Naive thymus-derived CD8-positive, alpha-beta T cell (primary cell): ENCODE measurements at regions not wholly inside any gene's neighbourhood (a gene's known extent, or its start where the extent isn't known, plus 50 kb on each side); places are given as distances from the start of the nearest gene placed in this dataset.
A peak's percentile ranks its signal among the peaks of the same experiment; 100 is the strongest.

ENCODE experiments used
- ATAC-seq, 2 donors: fragments of 150-1000 bp; cut with Tn5 transposase in 1 of 2; sonication (Bioruptor Pico), chemical (Tn5 transposase) in 1 of 2; 1 replicate in 1 of 2; 2 replicates in 1 of 2; pipeline ENCODE4 v1.10.0; 2021; ENCODE audit warnings: mild to moderate bottlenecking in 2 of 2, moderate library complexity in 2 of 2
- POLR2A ChIA-PET: fragments of 350-600 bp; sonication (Branson Sonifier 250); formaldehyde crosslinking; loops from one replicate; lab custom pipeline; 2021; ENCODE audit warnings: antibody characterized with exemption; lab: Charles Lee
- DNase-seq, 10 donors: peaks; one replicate each; pipeline versions ENCODE4 v3.0.0 to v3.0.0-alpha.2; 2020 to 2022
- H3K27ac Mint-ChIP-seq, 10 donors: one replicate each; pipeline ENCODE4 v1.8.0; 2020 to 2022; ENCODE audit warnings: mild to moderate bottlenecking in 10 of 10, mixed read lengths in 10 of 10, moderate library complexity in 4 of 10, inconsistent platforms in 1 of 10
- H3K27me3 Mint-ChIP-seq, 5 donors: one replicate each; pipeline ENCODE4 v1.8.0; 2021 to 2022; ENCODE audit warnings: mixed read lengths in 5 of 5
- H3K36me3 Mint-ChIP-seq, 3 donors: one replicate each; pipeline ENCODE4 v1.8.0; 2020 to 2022; ENCODE audit warnings: mixed read lengths in 3 of 3, mild to moderate bottlenecking in 2 of 3, inconsistent platforms in 1 of 3
- H3K4me1 Mint-ChIP-seq, 4 donors: one replicate each; pipeline ENCODE4 v1.8.0; 2021 to 2022; ENCODE audit warnings: mixed read lengths in 4 of 4
- H3K4me3 Mint-ChIP-seq, 10 donors: one replicate each; pipeline ENCODE4 v1.8.0; 2020 to 2022; ENCODE audit warnings: mild to moderate bottlenecking in 10 of 10, mixed read lengths in 10 of 10, moderate library complexity in 6 of 10, inconsistent platforms in 1 of 10
- H3K9me3 Mint-ChIP-seq, 9 donors: one replicate each; pipeline ENCODE4 v1.8.0; 2020 to 2022; ENCODE audit warnings: mixed read lengths in 9 of 9, mild to moderate bottlenecking in 3 of 9, inconsistent platforms in 1 of 9, moderate library complexity in 1 of 9

DNA sequence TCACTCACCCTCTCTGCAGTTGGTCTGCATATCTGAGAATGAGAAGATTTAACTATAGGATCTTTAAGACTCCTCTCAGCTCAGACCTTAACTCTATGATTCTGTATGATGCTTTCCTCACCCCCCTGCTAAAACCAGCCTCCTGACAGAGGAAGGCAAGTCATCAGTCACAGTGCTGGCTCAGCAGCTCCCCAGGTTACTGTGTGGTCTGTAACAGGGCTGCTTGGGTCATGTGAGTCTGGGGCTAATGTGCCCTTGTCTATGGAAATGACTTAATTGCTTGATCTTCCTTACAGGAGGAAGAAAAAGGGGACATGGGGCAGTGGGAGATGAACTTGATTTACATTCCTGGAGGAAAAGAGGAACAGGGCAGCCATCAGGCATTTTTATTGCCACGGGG is 625.6 kb downstream of the PTPRU start:
- Mint-ChIP-seq H3K4me1 (no peaks in the 10 kb centered on the region), H3K4me3 (no peak overlapping the region), H3K27ac (no peak overlapping the region), H3K9me3 (peaks cover 0 to 30% (median 13%) of the 10 kb centered on the region in 9 donors), H3K36me3 (peaks cover 0 to 12% (median 0%) of the 10 kb centered on the region in 3 donors), H3K27me3 (peaks cover 9 to 40% (median 34%) of the 10 kb centered on the region in 5 donors)
- no peak for DNase-seq
- ATAC-seq: no peak
- POLR2A ChIA-PET: no interaction called here

DNA sequence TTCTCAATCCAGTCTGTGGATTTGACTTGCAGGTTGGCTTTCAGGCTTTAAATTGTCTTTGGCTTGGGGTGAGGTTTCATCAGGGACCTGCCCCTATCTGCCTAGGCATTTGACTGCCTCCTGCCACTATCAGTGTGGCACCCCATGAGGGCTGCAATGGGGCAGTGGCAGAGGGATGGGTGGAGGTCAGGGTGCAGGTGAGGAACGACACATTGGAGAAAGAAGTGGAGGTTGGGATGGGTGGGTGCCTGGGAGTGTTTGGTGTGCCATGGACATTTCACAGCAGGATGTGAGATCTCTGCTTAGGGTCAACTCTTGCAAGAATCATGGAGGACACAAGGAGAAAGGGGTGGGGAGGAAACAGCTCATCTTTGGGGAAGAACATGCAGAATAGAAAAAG is 625.1 kb downstream of the PTPRU start:
- no peak for ATAC-seq
- Mint-ChIP-seq H3K4me3 (no peak overlapping the region), H3K27me3 (peaks cover 4 to 35% (median 32%) of the 10 kb centered on the region in 5 donors), H3K27ac (no peak overlapping the region), H3K36me3 (peaks cover 0 to 12% (median 0%) of the 10 kb centered on the region in 3 donors), H3K9me3 (peaks cover 0 to 30% (median 13%) of the 10 kb centered on the region in 9 donors), H3K4me1 (no peaks in the 10 kb centered on the region)
- POLR2A ChIA-PET: no interaction called here
- no peak for DNase-seq

DNA sequence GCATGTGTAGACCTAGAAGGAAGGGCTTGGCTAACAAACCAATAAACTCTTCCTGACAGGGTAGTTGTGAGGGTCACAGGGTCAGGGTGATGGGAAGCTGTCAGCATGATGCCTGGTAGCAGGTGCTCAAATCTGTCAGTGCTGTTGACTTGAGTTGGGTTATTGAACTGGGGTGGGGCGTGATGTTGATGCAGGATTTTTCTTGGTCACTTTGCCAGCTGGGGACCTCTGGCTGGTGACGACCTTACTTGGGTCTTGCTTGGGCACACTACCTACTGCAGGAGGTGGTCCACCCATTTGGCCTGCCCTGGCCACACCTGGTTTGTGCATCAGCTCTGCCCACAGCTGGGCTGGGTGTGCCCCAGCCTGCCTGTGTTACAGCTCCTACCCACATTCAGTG is 624.4 kb downstream of the PTPRU start:
- Mint-ChIP-seq H3K4me1 (no peaks in the 10 kb centered on the region), H3K27ac (no peak overlapping the region), H3K9me3 (peaks cover 0 to 30% (median 13%) of the 10 kb centered on the region in 9 donors), H3K27me3 (peaks cover 4 to 32% (median 29%) of the 10 kb centered on the region in 5 donors), H3K4me3 (no peak overlapping the region), H3K36me3 (peaks cover 0 to 12% (median 0%) of the 10 kb centered on the region in 3 donors)
- POLR2A ChIA-PET: no interaction called here
- DNase-seq (no peak), ATAC-seq (no peak)

DNA sequence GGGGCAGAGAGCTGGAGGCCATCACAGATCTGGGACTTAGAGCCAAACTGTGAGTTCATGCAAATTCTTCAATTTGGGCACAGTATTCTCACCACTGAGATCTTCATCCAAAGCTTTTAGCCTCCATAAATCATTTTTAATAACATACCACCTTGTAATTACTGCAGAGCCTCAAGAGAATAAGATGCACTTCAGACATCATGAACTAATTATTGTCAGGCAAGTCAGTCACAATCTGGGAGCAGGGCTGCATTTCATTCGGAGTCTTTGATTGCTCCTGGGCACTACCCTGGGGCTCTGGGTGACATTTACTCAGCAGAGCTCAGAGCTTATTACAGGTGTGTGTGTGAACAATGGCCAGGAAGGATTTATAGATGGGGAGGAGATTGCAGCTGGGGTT is 623.7 kb downstream of the PTPRU start:
- no peak overlapping the region for H3K27ac Mint-ChIP-seq
- DNase-seq (no peak), ATAC-seq (no peak)
- POLR2A ChIA-PET: no interaction called here
- peaks cover 0 to 30% (median 13%) of the 10 kb centered on the region in 9 donors for H3K9me3 Mint-ChIP-seq
- no peak overlapping the region for H3K4me3 Mint-ChIP-seq
- peaks cover 7 to 37% (median 34%) of the 10 kb centered on the region in 5 donors for H3K27me3 Mint-ChIP-seq
- H3K4me1 Mint-ChIP-seq: no peaks in the 10 kb centered on the region
- H3K36me3 Mint-ChIP-seq: peaks cover 0 to 12% (median 0%) of the 10 kb centered on the region in 3 donors

DNA sequence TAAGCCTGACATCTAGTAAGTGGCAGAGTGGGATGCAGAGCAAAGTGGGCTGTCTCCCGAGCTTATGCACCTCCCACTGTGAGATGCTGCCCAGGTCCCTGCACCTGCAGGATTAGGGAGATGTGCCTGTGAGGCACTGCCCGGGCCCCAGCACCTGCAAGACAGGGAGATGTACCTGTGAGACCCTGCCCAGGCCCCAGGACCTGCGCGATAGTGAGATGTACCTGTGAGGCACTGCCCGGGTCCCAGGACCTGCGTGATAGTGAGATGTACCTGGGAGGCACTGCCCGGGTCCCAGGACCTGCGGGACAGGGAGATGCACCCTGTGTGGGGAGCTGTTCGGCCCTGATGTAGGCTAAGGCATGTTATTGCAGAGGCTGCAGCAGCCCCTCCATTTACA is 622.8 kb downstream of the PTPRU start:
- H3K36me3 Mint-ChIP-seq: peaks cover 0 to 12% (median 0%) of the 10 kb centered on the region in 3 donors
- peaks cover 0 to 30% (median 13%) of the 10 kb centered on the region in 9 donors for H3K9me3 Mint-ChIP-seq
- no peak overlapping the region for H3K27ac Mint-ChIP-seq
- POLR2A ChIA-PET: no interaction called here
- ATAC-seq (no peak), DNase-seq (no peak)
- H3K4me3 Mint-ChIP-seq: no peak overlapping the region
- H3K4me1 Mint-ChIP-seq: no peaks in the 10 kb centered on the region
- peaks cover 7 to 40% (median 35%) of the 10 kb centered on the region in 5 donors for H3K27me3 Mint-ChIP-seq

DNA sequence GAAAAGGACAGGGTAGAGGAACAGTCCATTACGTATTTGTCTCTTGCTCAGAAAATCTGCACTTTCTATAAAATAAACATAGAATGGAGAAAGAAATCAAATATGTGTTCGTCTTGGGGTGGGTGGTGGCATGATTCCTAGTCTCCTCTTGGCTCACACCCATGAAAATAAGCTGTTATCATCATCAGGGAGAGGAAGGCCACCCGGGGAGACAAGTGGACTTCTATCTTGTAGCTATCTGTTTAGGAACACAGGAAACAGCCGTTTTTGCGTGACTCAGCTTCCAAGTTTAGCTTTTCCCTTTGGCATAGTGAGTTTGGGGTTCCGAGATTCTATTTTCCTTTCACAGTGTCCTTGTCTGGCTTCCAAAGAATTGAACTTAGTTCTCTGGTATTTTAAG is 622.3 kb downstream of the PTPRU start:
- no peak for ATAC-seq
- POLR2A ChIA-PET: no interaction called here
- Mint-ChIP-seq H3K36me3 (peaks cover 0 to 12% (median 0%) of the 10 kb centered on the region in 3 donors), H3K27ac (peak overlapping the region in 1 of 10 donors; percentile 58), H3K9me3 (peaks cover 0 to 30% (median 13%) of the 10 kb centered on the region in 9 donors), H3K27me3 (peaks cover 7 to 41% (median 32%) of the 10 kb centered on the region in 5 donors), H3K4me3 (no peak overlapping the region), H3K4me1 (no peaks in the 10 kb centered on the region)
- no peak for DNase-seq

DNA sequence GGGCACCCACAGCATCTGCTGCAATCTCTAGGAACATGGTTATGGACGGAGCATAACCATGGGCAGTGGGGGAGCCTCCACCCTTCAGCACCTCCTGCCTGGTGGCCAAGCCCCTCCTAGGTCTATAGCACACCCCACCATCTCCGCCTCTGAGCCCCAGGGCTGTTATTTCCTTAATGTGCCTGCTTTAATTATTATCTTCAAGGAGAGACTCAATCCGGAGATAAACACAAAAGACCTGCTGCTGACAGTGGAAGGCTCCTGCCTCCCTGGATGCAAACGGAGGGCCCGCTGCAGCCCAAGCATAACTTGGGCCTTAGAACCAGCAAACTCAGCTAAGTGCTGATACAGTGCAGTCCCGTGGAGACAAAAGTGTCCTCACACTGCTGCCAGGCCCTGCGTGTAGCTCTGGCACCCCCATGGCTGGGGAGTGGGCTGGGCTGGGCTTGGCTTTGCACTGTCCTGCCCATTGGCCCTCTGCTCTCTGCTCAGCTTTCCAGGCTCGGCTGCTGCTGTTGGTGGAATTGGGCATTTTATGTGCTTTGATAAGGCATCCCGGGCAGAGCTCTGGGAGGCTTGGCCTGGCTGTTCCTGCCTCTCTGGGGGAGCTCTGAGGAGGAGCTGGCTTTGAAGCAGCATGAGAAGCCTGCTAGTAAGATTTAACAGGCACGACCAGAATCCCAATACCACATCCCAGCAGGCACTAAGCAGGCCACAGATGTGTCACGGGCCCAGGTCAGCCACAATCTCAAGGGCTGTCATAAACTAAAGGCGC is 620.2 kb downstream of the PTPRU start:
- DNase-seq (no peak), ATAC-seq (no peak)
- POLR2A ChIA-PET: no interaction called here
- Mint-ChIP-seq H3K36me3 (peaks cover 0 to 8% (median 0%) of the 10 kb centered on the region in 3 donors), H3K27ac (no peak overlapping the region), H3K4me3 (no peak overlapping the region), H3K27me3 (peaks cover 7 to 53% (median 40%) of the 10 kb centered on the region in 5 donors), H3K9me3 (peaks cover 0 to 18% (median 9%) of the 10 kb centered on the region in 9 donors), H3K4me1 (peaks cover 0 to 2% (median 0%) of the 10 kb centered on the region in 4 donors)

DNA sequence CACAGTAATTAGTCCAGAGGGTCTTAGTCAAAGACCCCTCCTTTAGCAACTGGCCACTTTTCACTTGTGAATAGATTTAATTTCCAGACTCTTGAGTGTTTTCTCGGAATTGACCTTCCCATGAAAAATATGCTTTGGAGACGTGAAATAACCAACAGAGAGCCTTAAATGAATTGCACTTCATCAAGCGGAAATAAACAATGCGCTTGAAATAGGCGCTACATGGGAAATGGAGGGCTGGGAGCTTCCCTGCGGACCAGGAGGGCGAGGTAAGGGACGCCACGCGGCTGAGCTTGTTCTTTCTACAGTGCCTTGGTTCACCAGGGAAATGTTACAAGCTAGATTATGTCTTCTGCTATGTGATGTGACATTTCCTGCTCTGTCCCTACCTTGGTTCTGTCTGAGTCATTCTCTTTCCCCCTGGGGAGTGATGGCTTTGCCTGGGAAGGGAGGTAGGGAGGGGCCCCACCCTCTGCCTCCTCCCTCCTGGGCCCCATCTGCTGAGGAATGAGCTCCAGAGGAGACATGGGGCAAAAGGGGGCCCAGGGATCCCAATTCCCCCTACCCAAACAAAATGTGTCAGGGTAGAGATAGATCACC is 619.3 kb downstream of the PTPRU start:
- no peak for ATAC-seq
- Mint-ChIP-seq H3K9me3 (peaks cover 0 to 9% (median 2%) of the 10 kb centered on the region in 9 donors), H3K27me3 (peaks cover 7 to 52% (median 40%) of the 10 kb centered on the region in 5 donors), H3K36me3 (no peaks in the 10 kb centered on the region), H3K4me3 (no peak overlapping the region), H3K4me1 (peaks cover 0 to 2% (median 0%) of the 10 kb centered on the region in 4 donors), H3K27ac (no peak overlapping the region)
- no peak for DNase-seq
- POLR2A ChIA-PET: no interaction called here

DNA sequence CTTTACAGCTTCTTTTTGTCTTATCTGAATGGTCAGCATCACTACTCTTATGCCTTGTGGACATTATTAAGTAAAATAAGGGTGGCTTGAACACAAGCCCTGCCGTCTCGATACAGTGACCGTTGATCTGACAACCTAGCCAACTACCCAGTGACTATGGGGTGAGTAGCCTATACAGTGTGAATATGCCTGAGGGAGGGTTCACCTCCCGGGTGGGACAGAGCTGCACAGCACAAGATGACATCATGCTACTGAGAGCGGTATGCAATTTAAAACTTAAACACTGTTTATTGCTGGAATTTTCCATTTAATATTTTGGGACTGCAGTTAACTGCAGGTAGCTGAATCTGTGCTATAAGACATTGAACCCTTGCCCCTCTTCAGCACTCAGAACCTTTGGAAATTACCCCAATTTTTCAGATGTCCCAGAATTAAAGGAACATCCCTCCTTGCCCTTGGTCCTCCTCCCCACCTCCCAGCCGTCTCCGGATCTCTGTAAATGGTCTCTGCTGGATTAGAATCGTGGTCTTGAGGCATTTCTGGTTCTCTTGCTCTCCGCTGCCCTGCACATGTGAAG is 618.5 kb downstream of the PTPRU start:
- H3K27me3 Mint-ChIP-seq: peaks cover 7 to 54% (median 41%) of the 10 kb centered on the region in 5 donors
- ATAC-seq (no peak), DNase-seq (no peak)
- H3K4me1 Mint-ChIP-seq: peaks cover 0 to 2% (median 0%) of the 10 kb centered on the region in 4 donors
- H3K27ac Mint-ChIP-seq: no peak overlapping the region
- no peaks in the 10 kb centered on the region for H3K36me3 Mint-ChIP-seq
- peaks cover 0 to 3% (median 0%) of the 10 kb centered on the region in 9 donors for H3K9me3 Mint-ChIP-seq
- POLR2A ChIA-PET: no interaction called here
- H3K4me3 Mint-ChIP-seq: no peak overlapping the region

DNA sequence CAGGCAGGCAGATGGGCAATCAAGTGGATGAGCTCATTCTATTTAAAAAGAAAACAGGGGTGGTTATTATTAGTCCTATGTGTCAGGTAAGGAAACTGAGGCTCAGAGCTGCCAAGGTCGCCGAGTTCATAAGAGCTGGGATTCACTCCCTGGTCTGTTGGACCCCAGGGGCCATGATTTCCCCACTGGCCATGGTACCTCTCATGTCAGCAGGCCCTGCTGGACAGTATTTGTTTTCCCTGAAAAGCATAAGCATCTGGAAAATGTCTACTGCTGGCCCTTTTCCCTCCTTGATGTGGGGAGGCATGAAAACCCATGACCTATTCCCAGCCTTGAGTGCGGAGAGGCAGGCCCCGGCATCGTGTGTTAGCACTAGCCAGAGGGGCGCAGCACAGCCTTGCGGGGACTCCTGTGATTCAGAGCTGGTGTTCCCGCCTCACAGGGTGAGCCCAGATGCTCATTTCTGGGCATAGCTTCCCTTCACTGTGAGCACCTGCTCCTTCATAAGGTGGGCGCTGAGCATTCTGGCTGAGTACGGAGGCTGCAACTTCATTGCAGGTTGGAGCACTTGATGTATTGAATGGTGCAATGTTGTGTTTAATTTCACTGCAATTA is 617.5 kb downstream of the PTPRU start:
- Mint-ChIP-seq H3K27me3 (peaks cover 8 to 57% (median 36%) of the 10 kb centered on the region in 5 donors), H3K36me3 (no peaks in the 10 kb centered on the region), H3K4me1 (peaks cover 0 to 2% (median 0%) of the 10 kb centered on the region in 4 donors), H3K9me3 (peaks cover 0 to 3% (median 0%) of the 10 kb centered on the region in 9 donors), H3K4me3 (no peak overlapping the region), H3K27ac (no peak overlapping the region)
- no peak for DNase-seq
- no peak for ATAC-seq
- POLR2A ChIA-PET: no interaction called here

DNA sequence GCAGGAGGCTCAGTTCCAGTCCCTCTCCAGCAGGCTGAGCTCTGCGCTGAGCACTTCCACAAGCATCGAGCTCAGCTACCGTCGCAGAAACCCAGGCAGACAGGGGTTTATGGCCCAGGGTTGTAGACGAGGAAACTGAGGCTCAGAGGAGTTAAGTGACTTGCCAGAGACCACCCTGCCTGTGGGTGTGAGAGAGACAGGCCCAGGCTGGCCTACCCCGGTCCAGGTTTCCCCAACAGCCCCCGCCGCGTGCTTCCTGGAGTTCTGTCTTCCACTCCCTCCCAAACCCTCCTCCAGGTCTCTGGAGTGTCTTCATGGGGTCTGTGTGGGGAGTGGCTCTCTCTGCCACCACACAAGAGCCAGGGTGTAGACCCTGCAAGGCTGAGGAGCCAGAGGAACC is 615.9 kb downstream of the PTPRU start:
- Mint-ChIP-seq H3K27ac (no peak overlapping the region), H3K4me1 (peaks cover 0 to 2% (median 0%) of the 10 kb centered on the region in 4 donors), H3K4me3 (no peak overlapping the region), H3K9me3 (peaks cover 0 to 3% (median 0%) of the 10 kb centered on the region in 9 donors), H3K27me3 (peaks cover 10 to 56% (median 29%) of the 10 kb centered on the region in 5 donors), H3K36me3 (no peaks in the 10 kb centered on the region)
- DNase-seq: no peak
- POLR2A ChIA-PET: no interaction called here
- ATAC-seq: no peak

DNA sequence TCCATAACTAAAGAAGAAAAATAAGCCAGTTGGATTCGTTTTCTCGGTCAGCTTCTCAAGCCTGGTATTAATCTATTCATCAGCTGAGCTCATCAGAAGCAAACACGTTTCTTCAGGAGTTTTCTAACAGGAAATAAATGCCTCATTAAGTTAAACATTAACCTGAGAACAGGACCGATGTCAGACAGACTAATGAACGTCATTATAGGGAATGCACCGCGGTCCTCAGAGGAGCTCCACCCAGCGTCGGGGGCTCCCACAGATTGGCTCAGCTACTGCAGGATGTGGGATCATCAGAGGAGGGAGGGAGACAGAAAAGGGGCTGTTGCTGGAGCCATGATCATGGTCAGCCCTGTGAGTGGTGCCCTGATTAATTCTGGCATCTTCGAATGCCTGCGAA is 615.4 kb downstream of the PTPRU start:
- ATAC-seq: no peak
- Mint-ChIP-seq H3K4me1 (peaks cover 0 to 2% (median 0%) of the 10 kb centered on the region in 4 donors), H3K27me3 (peaks cover 12 to 59% (median 31%) of the 10 kb centered on the region in 5 donors), H3K4me3 (no peak overlapping the region), H3K27ac (no peak overlapping the region), H3K36me3 (no peaks in the 10 kb centered on the region), H3K9me3 (peaks cover 0 to 3% (median 0%) of the 10 kb centered on the region in 9 donors)
- DNase-seq: no peak
- POLR2A ChIA-PET: no interaction called here
